ENCODE measurements at regions not wholly inside any gene's neighbourhood (a gene's known extent, or its start where the extent isn't known, plus 50 kb on each side); places are given as distances from the start of the nearest gene placed in this dataset.
"Not testable (repeated sequence)": the region's sequence is repeated elsewhere in the genome, so short reads cannot be mapped to it uniquely, and the experiment has no call there.

DNA sequence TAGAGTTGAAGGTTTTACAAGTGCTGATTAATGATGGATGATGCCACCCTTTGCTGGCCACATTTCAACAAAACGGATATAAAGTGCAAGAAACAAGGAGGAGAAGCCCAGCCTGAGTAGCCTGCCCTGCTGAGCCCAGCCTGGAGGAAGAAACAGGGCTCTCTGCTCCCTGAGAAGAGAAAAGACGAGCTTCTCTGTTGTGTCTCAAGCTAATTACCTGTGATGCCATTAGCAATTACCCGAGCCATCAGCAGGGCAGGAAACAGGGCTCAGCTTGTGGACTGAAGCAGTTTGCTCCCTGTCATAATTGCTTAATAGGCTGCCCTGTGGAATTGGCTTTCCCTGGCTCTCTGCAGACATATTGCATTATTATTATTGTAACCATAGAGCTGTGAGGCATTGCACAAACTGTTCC, 709.3 kb upstream of the AUTS2 start:
- H3K4me3 Mint-ChIP-seq, result no peak overlapping the region
- WGBS (ENCODE audit: insufficient coverage), result 32% methylated on average over 3 of the region's 3 CpGs
- H3K4me1 Mint-ChIP-seq, result no peaks in the 10 kb centered on the region
- peaks cover 2 to 5% of the 10 kb centered on the region in 2 donors for H3K9me3 Mint-ChIP-seq
- no peaks in the 10 kb centered on the region for H3K36me3 ChIP-seq (ENCODE audit: control insufficient read depth, insufficient read depth, low read length)
- intact Hi-C loops (cut with micrococcal nuclease), result no loop called here
- H3K27me3 Mint-ChIP-seq (ENCODE audit: low read depth in 2 of 2), result no peaks in the 10 kb centered on the region
- no peaks in the 10 kb centered on the region for H3K4me1 ChIP-seq (ENCODE audit: control insufficient read depth, insufficient read depth, low read length)
- ATAC-seq, result no peak
- H3K27ac ChIP-seq (ENCODE audit: low read length), result no peak overlapping the region
- no peaks in the 10 kb centered on the region for H3K27me3 ChIP-seq (ENCODE audit: control insufficient read depth, insufficient read depth, low read length)
- no peaks in the 10 kb centered on the region for H3K9me3 ChIP-seq (ENCODE audit: control insufficient read depth, insufficient read depth, low read length)
- H3K27ac Mint-ChIP-seq, result no peak overlapping the region
- no peak for DNase-seq
- TF ChIP-seq, protein P1, sequence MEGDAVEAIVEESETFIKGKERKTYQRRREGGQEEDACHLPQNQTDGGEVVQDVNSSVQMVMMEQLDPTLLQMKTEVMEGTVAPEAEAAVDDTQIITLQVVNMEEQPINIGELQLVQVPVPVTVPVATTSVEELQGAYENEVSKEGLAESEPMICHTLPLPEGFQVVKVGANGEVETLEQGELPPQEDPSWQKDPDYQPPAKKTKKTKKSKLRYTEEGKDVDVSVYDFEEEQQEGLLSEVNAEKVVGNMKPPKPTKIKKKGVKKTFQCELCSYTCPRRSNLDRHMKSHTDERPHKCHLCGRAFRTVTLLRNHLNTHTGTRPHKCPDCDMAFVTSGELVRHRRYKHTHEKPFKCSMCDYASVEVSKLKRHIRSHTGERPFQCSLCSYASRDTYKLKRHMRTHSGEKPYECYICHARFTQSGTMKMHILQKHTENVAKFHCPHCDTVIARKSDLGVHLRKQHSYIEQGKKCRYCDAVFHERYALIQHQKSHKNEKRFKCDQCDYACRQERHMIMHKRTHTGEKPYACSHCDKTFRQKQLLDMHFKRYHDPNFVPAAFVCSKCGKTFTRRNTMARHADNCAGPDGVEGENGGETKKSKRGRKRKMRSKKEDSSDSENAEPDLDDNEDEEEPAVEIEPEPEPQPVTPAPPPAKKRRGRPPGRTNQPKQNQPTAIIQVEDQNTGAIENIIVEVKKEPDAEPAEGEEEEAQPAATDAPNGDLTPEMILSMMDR (IDR thresholded peaks at IDR 0.05), result no peak
- no peaks in the 10 kb centered on the region for H3K36me3 Mint-ChIP-seq
- no peak overlapping the region for H3K4me3 ChIP-seq (ENCODE audit: low read length)

GRCh38 chr7:68892236-68892635, 706.0 kb upstream of the AUTS2 start:
- Mint-ChIP-seq H3K27me3 (ENCODE audit: low read depth in 2 of 2) (no peaks in the 10 kb centered on the region), H3K4me3 (no peak overlapping the region)
- WGBS (ENCODE audit: insufficient coverage), result 96% methylated on average over 3 of the region's 3 CpGs

GRCh38 chr7:68893411-68893810, 704.9 kb upstream of the AUTS2 start:
- H3K36me3 Mint-ChIP-seq, result no peaks in the 10 kb centered on the region
- Histone ChIP-seq H3K27ac (ENCODE audit: low read length) (no peak overlapping the region), H3K27me3 (ENCODE audit: control insufficient read depth, insufficient read depth, low read length) (no peaks in the 10 kb centered on the region), H3K9me3 (ENCODE audit: control insufficient read depth, insufficient read depth, low read length) (no peaks in the 10 kb centered on the region), H3K36me3 (ENCODE audit: control insufficient read depth, insufficient read depth, low read length) (no peaks in the 10 kb centered on the region), H3K4me3 (ENCODE audit: low read length) (no peak overlapping the region), H3K4me1 (ENCODE audit: control insufficient read depth, insufficient read depth, low read length) (no peaks in the 10 kb centered on the region)
- no peaks in the 10 kb centered on the region for H3K4me1 Mint-ChIP-seq
- DNase-seq (no peak), ATAC-seq (no peak)
- no peak overlapping the region for H3K4me3 Mint-ChIP-seq
- TF ChIP-seq, protein P1 (IDR thresholded peaks at IDR 0.05), result no peak
- WGBS (ENCODE audit: insufficient coverage), result 62% methylated on average over 4 of the region's 4 CpGs
- peaks cover 8 to 15% of the 10 kb centered on the region in 2 donors for H3K9me3 Mint-ChIP-seq
- intact Hi-C loops (cut with micrococcal nuclease), result no loop called here
- no peak overlapping the region for H3K27ac Mint-ChIP-seq
- no peaks in the 10 kb centered on the region for H3K27me3 Mint-ChIP-seq (ENCODE audit: low read depth in 2 of 2)

More at GRCh38 chr7:68892236-68892635, 706.0 kb upstream of the AUTS2 start:
- no peak overlapping the region for H3K27ac ChIP-seq (ENCODE audit: low read length)
- H3K4me1 Mint-ChIP-seq, result no peaks in the 10 kb centered on the region
- H3K27ac Mint-ChIP-seq, result no peak overlapping the region
- H3K36me3 ChIP-seq (ENCODE audit: control insufficient read depth, insufficient read depth, low read length), result no peaks in the 10 kb centered on the region
- no peak for ATAC-seq
- intact Hi-C loops (cut with micrococcal nuclease), result no loop called here
- TF ChIP-seq, protein P1 (IDR thresholded peaks at IDR 0.05), result no peak
- no peak for DNase-seq
- H3K9me3 Mint-ChIP-seq, result peaks cover 7 to 17% of the 10 kb centered on the region in 2 donors
- no peaks in the 10 kb centered on the region for H3K27me3 ChIP-seq (ENCODE audit: control insufficient read depth, insufficient read depth, low read length)
- no peaks in the 10 kb centered on the region for H3K9me3 ChIP-seq (ENCODE audit: control insufficient read depth, insufficient read depth, low read length)
- H3K4me1 ChIP-seq (ENCODE audit: control insufficient read depth, insufficient read depth, low read length), result no peaks in the 10 kb centered on the region
- H3K4me3 ChIP-seq (ENCODE audit: low read length), result no peak overlapping the region
- H3K36me3 Mint-ChIP-seq, result no peaks in the 10 kb centered on the region

GRCh38 chr7:68899156-68899555, 699.1 kb upstream of the AUTS2 start:
- H3K27ac ChIP-seq (ENCODE audit: low read length); H3K27ac Mint-ChIP-seq; H3K27me3 Mint-ChIP-seq (ENCODE audit: low read depth in 2 of 2); DNase-seq; H3K4me1 Mint-ChIP-seq; H3K36me3 ChIP-seq (ENCODE audit: control insufficient read depth, insufficient read depth, low read length); H3K4me1 ChIP-seq (ENCODE audit: control insufficient read depth, insufficient read depth, low read length); H3K36me3 Mint-ChIP-seq; H3K9me3 ChIP-seq (ENCODE audit: control insufficient read depth, insufficient read depth, low read length); ATAC-seq; H3K4me3 ChIP-seq (ENCODE audit: low read length); H3K27me3 ChIP-seq (ENCODE audit: control insufficient read depth, insufficient read depth, low read length); H3K4me3 Mint-ChIP-seq; intact Hi-C loops (cut with micrococcal nuclease): not testable (repeated sequence)
- WGBS (ENCODE audit: insufficient coverage), result 91% methylated on average over 6 of the region's 6 CpGs
- H3K9me3 Mint-ChIP-seq, result peaks cover 11 to 17% of the 10 kb centered on the region in 2 donors

Measured in natural killer cell (primary cell).